ENCODE measurements at regions not wholly inside any gene's neighbourhood (a gene's known extent, or its start where the extent isn't known, plus 50 kb on each side); places are given as distances from the start of the nearest gene placed in this dataset.
"Not testable (repeated sequence)": the region's sequence is repeated elsewhere in the genome, so short reads cannot be mapped to it uniquely, and the experiment has no call there.

DNA sequence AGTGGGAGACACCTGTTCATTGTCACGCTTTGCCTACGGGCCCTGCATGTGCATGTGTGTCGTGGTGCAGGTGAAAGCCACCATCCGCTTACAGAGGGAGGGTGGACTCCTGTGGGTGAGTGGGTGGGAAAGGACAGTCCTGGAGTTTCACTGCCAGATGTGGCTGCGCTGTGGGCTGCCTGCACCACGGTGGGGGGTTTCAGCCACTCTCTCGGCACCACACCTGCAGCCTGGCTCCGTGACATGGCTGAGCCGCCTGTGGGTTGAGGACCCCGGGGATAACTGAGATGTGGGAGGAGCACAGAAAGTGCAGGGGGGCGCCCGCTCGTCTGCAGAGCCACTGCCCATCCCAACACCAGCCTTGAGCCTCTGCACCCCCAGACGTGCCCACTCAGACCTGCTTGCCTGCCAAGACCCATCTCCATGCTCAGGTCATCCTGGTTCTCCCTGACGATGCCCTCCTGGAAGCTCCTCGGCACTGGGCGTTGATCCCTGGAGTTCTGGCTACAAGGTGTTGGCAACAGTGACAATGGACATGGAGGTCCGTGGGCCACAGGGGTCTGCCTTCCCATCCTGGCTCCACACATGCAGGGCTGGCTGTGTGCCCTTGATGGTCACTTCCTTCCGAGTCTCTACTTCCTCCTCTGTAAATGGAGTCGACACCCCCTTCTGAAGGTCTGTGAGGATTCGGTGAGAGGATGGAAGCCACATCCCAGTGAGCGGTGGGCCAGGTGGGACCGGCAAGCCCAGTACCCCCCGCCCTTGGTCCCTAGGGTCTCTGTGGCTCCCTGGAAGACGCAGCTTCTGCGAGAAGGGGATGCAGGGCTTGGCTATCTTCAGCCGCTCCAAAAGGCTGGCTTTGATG lies 1007.0 kb downstream of the BRD1 start:
- Histone ChIP-seq H3K36me3 (replicated peaks; ENCODE audit: insufficient read depth, low read length) (no peaks in the 10 kb centered on the region), H3K4me2 (ENCODE audit: low read depth, low read length) (no peak overlapping the region), H3K4me1 (ENCODE audit: low read length) (no peaks in the 10 kb centered on the region), H3K27me3 (replicated peaks; ENCODE audit: insufficient read depth, low read length) (no peaks in the 10 kb centered on the region), H3F3A (ENCODE audit: insufficient read depth, low read length) (no peaks in the 10 kb centered on the region), H3K79me2 (ENCODE audit: low read length) (no peaks in the 10 kb centered on the region), H2AFZ (ENCODE audit: low read length) (no peak overlapping the region), H4K20me1 (ENCODE audit: insufficient read depth, low read length) (no peaks in the 10 kb centered on the region), H3K4me3 (ENCODE audit: low read length) (no peak overlapping the region), H3K27ac (ENCODE audit: low read length) (no peak overlapping the region), H3K9me3 (replicated peaks; ENCODE audit: insufficient read depth, low read length) (no peaks in the 10 kb centered on the region), H3K9ac (ENCODE audit: low read length) (no peak overlapping the region), H3K9me2 (replicated peaks; ENCODE audit: insufficient read depth, low read length) (no peaks in the 10 kb centered on the region)
- DNase-seq = no peak
- TF ChIP-seq EZH2phosphoT487 (IDR thresholded peaks at IDR 0.05; ENCODE audit: low read length) (no peak), EZH2 (optimal IDR thresholded peaks at IDR 0.05; ENCODE audit: low read depth, low read length) (no peak)
- TF ChIP-seq, protein P1, sequence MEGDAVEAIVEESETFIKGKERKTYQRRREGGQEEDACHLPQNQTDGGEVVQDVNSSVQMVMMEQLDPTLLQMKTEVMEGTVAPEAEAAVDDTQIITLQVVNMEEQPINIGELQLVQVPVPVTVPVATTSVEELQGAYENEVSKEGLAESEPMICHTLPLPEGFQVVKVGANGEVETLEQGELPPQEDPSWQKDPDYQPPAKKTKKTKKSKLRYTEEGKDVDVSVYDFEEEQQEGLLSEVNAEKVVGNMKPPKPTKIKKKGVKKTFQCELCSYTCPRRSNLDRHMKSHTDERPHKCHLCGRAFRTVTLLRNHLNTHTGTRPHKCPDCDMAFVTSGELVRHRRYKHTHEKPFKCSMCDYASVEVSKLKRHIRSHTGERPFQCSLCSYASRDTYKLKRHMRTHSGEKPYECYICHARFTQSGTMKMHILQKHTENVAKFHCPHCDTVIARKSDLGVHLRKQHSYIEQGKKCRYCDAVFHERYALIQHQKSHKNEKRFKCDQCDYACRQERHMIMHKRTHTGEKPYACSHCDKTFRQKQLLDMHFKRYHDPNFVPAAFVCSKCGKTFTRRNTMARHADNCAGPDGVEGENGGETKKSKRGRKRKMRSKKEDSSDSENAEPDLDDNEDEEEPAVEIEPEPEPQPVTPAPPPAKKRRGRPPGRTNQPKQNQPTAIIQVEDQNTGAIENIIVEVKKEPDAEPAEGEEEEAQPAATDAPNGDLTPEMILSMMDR (IDR thresholded peaks at IDR 0.05; ENCODE audit: low read length) = no peak

DNA sequence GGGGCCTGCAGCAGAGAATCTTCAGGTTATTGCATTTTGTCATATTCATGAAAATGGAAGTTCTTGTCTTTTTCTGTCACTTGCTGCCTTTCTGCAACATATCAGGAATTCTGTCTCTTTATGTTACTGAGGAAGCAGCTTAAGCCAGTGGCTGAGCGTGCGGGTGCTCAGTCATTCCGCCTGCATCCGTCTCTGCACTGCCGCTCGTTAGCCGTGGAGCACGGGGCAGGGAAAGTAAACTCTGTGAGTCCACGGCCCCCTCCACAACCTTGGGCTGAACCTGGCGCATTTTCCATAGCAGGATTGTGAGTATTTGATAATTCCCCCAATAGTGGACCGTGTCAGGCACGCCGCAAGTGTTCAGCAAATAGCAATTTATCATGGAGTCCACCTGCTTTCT lies 1007.7 kb downstream of the BRD1 start:
- TF ChIP-seq, protein P1 (IDR thresholded peaks at IDR 0.05; ENCODE audit: low read length) = no peak
- no peak for TF ChIP-seq EZH2phosphoT487 (IDR thresholded peaks at IDR 0.05; ENCODE audit: low read length)
- no peak for TF ChIP-seq EZH2 (optimal IDR thresholded peaks at IDR 0.05; ENCODE audit: low read depth, low read length)
- DNase-seq = no peak
- H3K79me2 ChIP-seq (ENCODE audit: low read length) = no peaks in the 10 kb centered on the region
- H2AFZ ChIP-seq (ENCODE audit: low read length) = no peak overlapping the region
- H3K4me2 ChIP-seq (ENCODE audit: low read depth, low read length) = no peak overlapping the region
- H3K9me3 ChIP-seq (replicated peaks; ENCODE audit: insufficient read depth, low read length) = no peaks in the 10 kb centered on the region
- H3K4me1 ChIP-seq (ENCODE audit: low read length) = no peaks in the 10 kb centered on the region
- H3K27ac ChIP-seq (ENCODE audit: low read length) = no peak overlapping the region
- no peaks in the 10 kb centered on the region for H3K36me3 ChIP-seq (replicated peaks; ENCODE audit: insufficient read depth, low read length)
- no peak overlapping the region for H3K4me3 ChIP-seq (ENCODE audit: low read length)
- H3K9ac ChIP-seq (ENCODE audit: low read length) = no peak overlapping the region
- no peaks in the 10 kb centered on the region for H3F3A ChIP-seq (ENCODE audit: insufficient read depth, low read length)
- H3K9me2 ChIP-seq (replicated peaks; ENCODE audit: insufficient read depth, low read length) = no peaks in the 10 kb centered on the region
- H4K20me1 ChIP-seq (ENCODE audit: insufficient read depth, low read length) = no peaks in the 10 kb centered on the region
- H3K27me3 ChIP-seq (replicated peaks; ENCODE audit: insufficient read depth, low read length) = no peaks in the 10 kb centered on the region

DNA sequence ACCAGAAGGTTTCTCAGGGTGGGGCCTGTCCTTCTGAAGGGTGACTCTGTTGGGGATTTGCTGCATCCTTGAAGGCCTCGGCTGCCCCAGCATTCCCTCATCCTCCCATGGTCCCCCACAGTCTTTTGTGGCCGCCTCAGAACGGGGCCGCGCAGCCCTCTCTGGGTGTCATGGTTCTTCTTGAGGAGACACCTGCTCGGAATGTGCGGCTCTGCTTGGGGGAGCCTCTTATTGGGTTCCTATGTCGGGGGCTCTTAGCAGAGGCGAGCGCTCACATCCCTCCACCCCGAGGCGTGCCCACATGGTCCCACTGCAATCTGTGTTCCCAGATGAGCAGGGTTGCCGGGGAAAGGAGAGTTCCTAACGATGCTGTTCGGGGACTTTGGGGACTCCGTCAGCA lies 1008.4 kb downstream of the BRD1 start:
- Histone ChIP-seq H3K36me3 (replicated peaks; ENCODE audit: insufficient read depth, low read length) (no peaks in the 10 kb centered on the region), H3K9ac (ENCODE audit: low read length) (no peak overlapping the region), H3K27me3 (replicated peaks; ENCODE audit: insufficient read depth, low read length) (no peaks in the 10 kb centered on the region), H4K20me1 (ENCODE audit: insufficient read depth, low read length) (no peaks in the 10 kb centered on the region), H3K9me3 (replicated peaks; ENCODE audit: insufficient read depth, low read length) (no peaks in the 10 kb centered on the region), H3K4me2 (ENCODE audit: low read depth, low read length) (no peak overlapping the region), H3K4me3 (ENCODE audit: low read length) (no peak overlapping the region), H3K79me2 (ENCODE audit: low read length) (no peaks in the 10 kb centered on the region), H3K9me2 (replicated peaks; ENCODE audit: insufficient read depth, low read length) (no peaks in the 10 kb centered on the region), H3K27ac (ENCODE audit: low read length) (no peak overlapping the region), H3F3A (ENCODE audit: insufficient read depth, low read length) (no peaks in the 10 kb centered on the region), H3K4me1 (ENCODE audit: low read length) (no peaks in the 10 kb centered on the region), H2AFZ (ENCODE audit: low read length) (no peak overlapping the region)
- TF ChIP-seq EZH2 (optimal IDR thresholded peaks at IDR 0.05; ENCODE audit: low read depth, low read length) (no peak), EZH2phosphoT487 (IDR thresholded peaks at IDR 0.05; ENCODE audit: low read length) (no peak)
- TF ChIP-seq, protein P1 (IDR thresholded peaks at IDR 0.05; ENCODE audit: low read length) = no peak
- no peak for DNase-seq

DNA sequence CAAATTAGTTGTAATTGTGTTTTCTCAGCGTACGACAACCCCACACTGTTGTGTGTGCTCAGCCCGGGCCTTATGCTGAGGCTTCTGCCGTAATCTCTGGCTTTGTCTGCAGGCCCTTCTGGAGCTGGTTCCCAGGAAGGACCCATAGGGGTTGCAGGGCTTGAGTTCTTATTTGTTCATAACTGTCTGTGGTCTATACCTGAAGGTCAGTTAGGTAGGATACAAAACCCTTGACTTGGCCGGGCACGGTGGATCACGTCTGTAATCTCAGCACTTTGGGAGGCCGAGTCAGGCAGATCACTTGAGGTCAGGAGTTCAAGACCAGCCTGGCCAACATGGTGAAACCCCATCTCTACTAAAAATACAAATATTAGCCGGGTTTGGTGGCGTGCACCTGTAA lies 1010.2 kb downstream of the BRD1 start:
- not testable (repeated sequence) for H3K9me2 ChIP-seq (replicated peaks; ENCODE audit: insufficient read depth, low read length); DNase-seq; H3F3A ChIP-seq (ENCODE audit: insufficient read depth, low read length); H3K27me3 ChIP-seq (replicated peaks; ENCODE audit: insufficient read depth, low read length); H3K9ac ChIP-seq (ENCODE audit: low read length); H3K36me3 ChIP-seq (replicated peaks; ENCODE audit: insufficient read depth, low read length); H3K4me2 ChIP-seq (ENCODE audit: low read depth, low read length); H4K20me1 ChIP-seq (ENCODE audit: insufficient read depth, low read length); H3K4me1 ChIP-seq (ENCODE audit: low read length); H3K79me2 ChIP-seq (ENCODE audit: low read length); H3K4me3 ChIP-seq (ENCODE audit: low read length); H3K27ac ChIP-seq (ENCODE audit: low read length); H3K9me3 ChIP-seq (replicated peaks; ENCODE audit: insufficient read depth, low read length); H2AFZ ChIP-seq (ENCODE audit: low read length)

All from MM.1S (cell line).